Activated CD4-positive, alpha-beta T cell treated with anti-CD3 and anti-CD28 coated beads, Interleukin-2, amount 10 ng/mL, durations not matched to agents 7 days and 5 days (primary cell): ENCODE measurements at regions not wholly inside any gene's neighbourhood (a gene's known extent, or its start where the extent isn't known, plus 50 kb on each side); places are given as distances from the start of the nearest gene placed in this dataset.

Experiments used
- CTCF ChIA-PET: fragments of 350-600 bp; sonication (Branson Sonifier 250); formaldehyde crosslinking; loops from one replicate; lab custom pipeline; 2021; ENCODE audit warnings: antibody characterized with exemption; lab: Charles Lee
- POLR2A ChIA-PET: fragments of 350-600 bp; sonication (Branson Sonifier 250); formaldehyde crosslinking; loops from one replicate; lab custom pipeline; 2021; ENCODE audit warnings: antibody characterized with exemption; lab: Charles Lee
- DNase-seq: peaks from one replicate; pipeline ENCODE4 v3.0.0-alpha.2; 2020
- H3K27ac Mint-ChIP-seq: one replicate; pipeline ENCODE4 v1.8.0; 2021; ENCODE audit warnings: mild to moderate bottlenecking, moderate library complexity, mixed read lengths
- H3K27me3 Mint-ChIP-seq: one replicate; pipeline ENCODE4 v1.8.0; 2021; ENCODE audit warnings: mixed read lengths
- H3K36me3 Mint-ChIP-seq: one replicate; pipeline ENCODE4 v1.8.0; 2021; ENCODE audit warnings: low read depth, mixed read lengths
- H3K4me1 Mint-ChIP-seq: one replicate; pipeline ENCODE4 v1.8.0; 2021; ENCODE audit warnings: mixed read lengths
- H3K4me3 Mint-ChIP-seq: one replicate; pipeline ENCODE4 v1.8.0; 2021; ENCODE audit warnings: mild to moderate bottlenecking, moderate library complexity, mixed read lengths
- H3K9me3 Mint-ChIP-seq: one replicate; pipeline ENCODE4 v1.8.0; 2021; ENCODE audit warnings: mixed read lengths

- DNase-seq: no peak
- no peaks in the 10 kb centered on the region for H3K36me3 Mint-ChIP-seq
- no peak overlapping the region for H3K27ac Mint-ChIP-seq
- CTCF ChIA-PET: no interaction called here
- H3K4me1 Mint-ChIP-seq: no peaks in the 10 kb centered on the region
- POLR2A ChIA-PET: no interaction called here
- no peaks in the 10 kb centered on the region for H3K9me3 Mint-ChIP-seq
- no peaks in the 10 kb centered on the region for H3K27me3 Mint-ChIP-seq
- H3K4me3 Mint-ChIP-seq: no peak overlapping the region
Measured at GRCh38 chr2:15681089-15681885, 89.6 kb downstream of the DDX1 start.

GRCh38 chr2:15682354-15682753 is 90.7 kb downstream of the DDX1 start:
- Mint-ChIP-seq H3K36me3 (no peaks in the 10 kb centered on the region), H3K27ac (no peak overlapping the region), H3K9me3 (no peaks in the 10 kb centered on the region), H3K4me3 (no peak overlapping the region), H3K4me1 (no peaks in the 10 kb centered on the region), H3K27me3 (peaks cover under 1% of the 10 kb centered on the region)
- ChIA-PET CTCF (no interaction called here), POLR2A (no interaction called here)
- DNase-seq: no peak

DNA sequence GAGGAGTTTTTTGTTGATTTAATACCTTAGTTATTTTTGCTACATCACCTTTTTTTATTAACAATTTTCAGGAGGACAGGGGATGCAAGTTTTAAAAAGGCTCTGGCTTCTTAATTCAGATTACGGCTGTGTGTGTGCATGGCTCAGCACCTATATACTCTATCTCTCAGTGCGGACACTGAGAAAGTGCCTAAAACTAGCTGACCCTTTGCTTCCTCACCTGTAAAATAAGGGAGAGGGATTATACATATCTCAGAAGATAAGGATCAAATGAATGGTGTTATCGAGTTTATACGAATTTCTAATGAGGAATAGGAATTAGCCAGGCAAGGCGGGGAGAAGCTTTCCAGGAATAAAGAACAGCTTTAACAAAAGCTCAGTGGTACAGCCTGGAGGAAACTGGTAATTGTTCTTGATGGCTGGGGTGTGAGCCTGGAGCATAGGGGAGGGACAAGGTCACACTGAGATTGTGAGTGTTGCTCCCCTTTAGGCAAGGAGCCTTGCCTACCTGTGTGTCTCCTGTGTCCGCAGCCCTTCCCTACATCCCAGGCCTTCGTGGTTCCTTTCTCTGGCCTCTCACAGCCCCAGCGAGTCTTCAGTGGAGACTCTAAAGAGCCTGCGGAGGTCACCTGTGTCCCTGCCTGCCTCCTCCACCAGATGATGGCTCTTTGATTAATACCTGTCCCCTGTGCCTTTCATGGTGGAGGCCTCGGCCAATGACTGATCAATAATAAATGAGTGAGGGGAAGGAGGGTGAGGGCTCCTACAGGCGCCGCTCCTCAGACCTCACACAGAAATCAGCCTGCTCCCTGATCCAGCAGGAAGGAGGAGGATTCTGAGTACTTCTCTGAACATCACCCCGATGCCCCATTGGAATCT is 92.7 kb downstream of the DDX1 start:
- POLR2A ChIA-PET: no interaction called here
- no peak overlapping the region for H3K27ac Mint-ChIP-seq
- no peak overlapping the region for H3K4me3 Mint-ChIP-seq
- no peaks in the 10 kb centered on the region for H3K36me3 Mint-ChIP-seq
- no peaks in the 10 kb centered on the region for H3K9me3 Mint-ChIP-seq
- CTCF ChIA-PET: no interaction called here
- H3K4me1 Mint-ChIP-seq: no peaks in the 10 kb centered on the region
- DNase-seq: no peak
- H3K27me3 Mint-ChIP-seq: peaks cover 2% of the 10 kb centered on the region

DNA sequence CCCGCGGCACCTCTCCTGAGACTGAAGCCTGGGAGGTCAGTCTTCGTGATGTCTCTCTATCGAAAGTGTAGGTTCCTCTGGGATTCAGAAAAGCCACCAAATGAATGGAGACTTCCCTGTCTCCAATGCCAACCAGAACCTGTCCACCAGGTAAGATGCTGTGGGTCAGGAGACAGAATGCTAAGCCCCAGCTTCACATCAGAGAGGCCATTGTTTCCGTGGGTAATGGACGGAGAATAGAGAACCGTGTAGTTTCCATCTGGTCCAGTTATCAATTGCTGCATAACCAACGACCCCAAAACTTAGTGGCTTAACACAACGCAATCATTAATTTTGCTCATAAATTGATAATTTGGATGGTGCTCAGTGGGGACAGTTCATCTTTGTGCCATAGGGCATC is 93.5 kb downstream of the DDX1 start:
- no peak overlapping the region for H3K27ac Mint-ChIP-seq
- no peak overlapping the region for H3K4me3 Mint-ChIP-seq
- peaks cover 2% of the 10 kb centered on the region for H3K27me3 Mint-ChIP-seq
- no peaks in the 10 kb centered on the region for H3K36me3 Mint-ChIP-seq
- CTCF ChIA-PET: interaction anchor here (0.6 kb wide), 1 partner anchor 840 kb away, joined by 4 read pairs; no protein-coding TSS in a partner anchor
- POLR2A ChIA-PET: no interaction called here
- no peak for DNase-seq
- H3K4me1 Mint-ChIP-seq: no peaks in the 10 kb centered on the region
- no peaks in the 10 kb centered on the region for H3K9me3 Mint-ChIP-seq

- H3K27me3 Mint-ChIP-seq: peaks cover 2% of the 10 kb centered on the region
- H3K4me1 Mint-ChIP-seq: no peaks in the 10 kb centered on the region
- H3K9me3 Mint-ChIP-seq: no peaks in the 10 kb centered on the region
- POLR2A ChIA-PET: no interaction called here
- no peak overlapping the region for H3K27ac Mint-ChIP-seq
- CTCF ChIA-PET: no interaction called here
- no peak overlapping the region for H3K4me3 Mint-ChIP-seq
- no peak for DNase-seq
- H3K36me3 Mint-ChIP-seq: no peaks in the 10 kb centered on the region
Measured at GRCh38 chr2:15686643-15687042, 95.0 kb downstream of the DDX1 start.

- H3K27me3 Mint-ChIP-seq: peaks cover 2% of the 10 kb centered on the region
Measured at GRCh38 chr2:15687243-15687642, 95.6 kb downstream of the DDX1 start.

GRCh38 chr2:15687720-15688119 is 96.1 kb downstream of the DDX1 start:
- Mint-ChIP-seq H3K27me3 (peaks cover 2% of the 10 kb centered on the region), H3K4me1 (no peaks in the 10 kb centered on the region), H3K36me3 (no peaks in the 10 kb centered on the region), H3K4me3 (no peak overlapping the region), H3K9me3 (no peaks in the 10 kb centered on the region), H3K27ac (no peak overlapping the region)
- no peak for DNase-seq
- ChIA-PET POLR2A (no interaction called here), CTCF (no interaction called here)

More at GRCh38 chr2:15687243-15687642, 95.6 kb downstream of the DDX1 start:
- no peak overlapping the region for H3K4me3 Mint-ChIP-seq
- ChIA-PET CTCF (no interaction called here), POLR2A (no interaction called here)
- no peaks in the 10 kb centered on the region for H3K4me1 Mint-ChIP-seq
- no peaks in the 10 kb centered on the region for H3K36me3 Mint-ChIP-seq
- H3K9me3 Mint-ChIP-seq: no peaks in the 10 kb centered on the region
- DNase-seq: no peak
- H3K27ac Mint-ChIP-seq: no peak overlapping the region

GRCh38 chr2:15688924-15689568 is 97.4 kb downstream of the DDX1 start:
- Mint-ChIP-seq H3K36me3 (no peaks in the 10 kb centered on the region), H3K4me3 (no peak overlapping the region), H3K4me1 (no peaks in the 10 kb centered on the region), H3K27ac (no peak overlapping the region), H3K27me3 (peaks cover 2% of the 10 kb centered on the region), H3K9me3 (no peaks in the 10 kb centered on the region)
- no peak for DNase-seq
- ChIA-PET CTCF (no interaction called here), POLR2A (no interaction called here)

GRCh38 chr2:15689654-15690053 is 98.0 kb downstream of the DDX1 start:
- H3K4me3 Mint-ChIP-seq: no peak overlapping the region
- no peaks in the 10 kb centered on the region for H3K9me3 Mint-ChIP-seq
- POLR2A ChIA-PET: no interaction called here
- peaks cover 2% of the 10 kb centered on the region for H3K27me3 Mint-ChIP-seq
- no peaks in the 10 kb centered on the region for H3K4me1 Mint-ChIP-seq
- H3K27ac Mint-ChIP-seq: no peak overlapping the region
- CTCF ChIA-PET: no interaction called here
- no peak for DNase-seq
- no peaks in the 10 kb centered on the region for H3K36me3 Mint-ChIP-seq

GRCh38 chr2:15691586-15692310 is 100.1 kb downstream of the DDX1 start:
- no peak overlapping the region for H3K4me3 Mint-ChIP-seq
- CTCF ChIA-PET: no interaction called here
- H3K9me3 Mint-ChIP-seq: no peaks in the 10 kb centered on the region
- no peaks in the 10 kb centered on the region for H3K4me1 Mint-ChIP-seq
- POLR2A ChIA-PET: no interaction called here
- no peak overlapping the region for H3K27ac Mint-ChIP-seq
- H3K27me3 Mint-ChIP-seq: peaks cover 2% of the 10 kb centered on the region
- DNase-seq: no peak
- H3K36me3 Mint-ChIP-seq: no peaks in the 10 kb centered on the region

GRCh38 chr2:15692551-15693377 is 101.1 kb downstream of the DDX1 start:
- Mint-ChIP-seq H3K27ac (no peak overlapping the region), H3K4me1 (no peaks in the 10 kb centered on the region), H3K27me3 (no peaks in the 10 kb centered on the region), H3K9me3 (no peaks in the 10 kb centered on the region), H3K36me3 (no peaks in the 10 kb centered on the region), H3K4me3 (no peak overlapping the region)
- no peak for DNase-seq
- POLR2A ChIA-PET: no interaction called here
- CTCF ChIA-PET: no interaction called here

DNA sequence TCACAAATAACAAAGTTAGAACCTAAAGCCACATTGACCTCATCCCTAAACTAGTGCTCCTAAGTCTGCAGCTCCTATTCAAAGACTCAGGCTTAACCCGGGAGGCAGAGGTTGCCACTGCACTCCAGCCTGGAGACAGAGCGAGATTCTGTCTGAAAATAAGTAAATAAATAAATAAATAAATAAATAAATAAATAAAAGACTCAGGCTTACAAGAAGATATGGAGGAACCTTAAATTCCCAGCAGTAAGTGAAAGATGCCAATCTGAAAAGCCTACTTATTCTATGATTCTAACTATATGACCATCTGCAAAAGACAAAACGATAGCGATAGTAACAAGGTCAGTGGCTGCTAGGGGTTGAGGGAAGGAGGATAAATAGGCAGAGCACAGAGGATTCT is 101.7 kb downstream of the DDX1 start:
- Mint-ChIP-seq H3K36me3 (no peaks in the 10 kb centered on the region), H3K27me3 (no peaks in the 10 kb centered on the region), H3K27ac (no peak overlapping the region), H3K4me3 (no peak overlapping the region), H3K9me3 (no peaks in the 10 kb centered on the region), H3K4me1 (no peaks in the 10 kb centered on the region)
- CTCF ChIA-PET: no interaction called here
- no peak for DNase-seq
- POLR2A ChIA-PET: no interaction called here
